ENCODE measurements at regions not wholly inside any gene's neighbourhood (a gene's known extent, or its start where the extent isn't known, plus 50 kb on each side); places are given as distances from the start of the nearest gene placed in this dataset.

DNA sequence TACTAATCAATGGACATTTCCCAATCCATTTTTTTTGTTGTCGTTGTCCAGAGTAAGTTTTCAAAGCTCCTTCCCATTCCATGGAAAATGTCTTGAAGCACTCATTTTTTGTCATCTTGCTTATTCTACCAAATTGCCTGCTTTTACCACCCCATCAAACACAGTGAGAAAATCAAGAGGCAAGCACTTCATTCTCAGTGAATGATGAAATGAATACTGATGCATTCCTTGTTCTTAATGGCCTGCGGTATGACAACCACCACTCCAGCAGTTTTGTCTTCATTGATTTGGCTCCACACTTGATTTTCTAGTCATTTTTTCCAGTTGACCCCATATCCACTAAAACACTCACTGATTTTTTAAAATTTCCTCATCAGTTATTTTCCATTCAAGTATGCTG, 193.5 kb upstream of the ANKH start:
- TF ChIP-seq ZNF24 (IDR thresholded peaks at IDR 0.05) (no peak), HCFC1 (IDR thresholded peaks at IDR 0.05; ENCODE audit: low read length) (no peak), YY1 (IDR thresholded peaks at IDR 0.05; ENCODE audit: low read depth, low read length) (no peak), ETV6 (conservative IDR thresholded peaks at IDR 0.05 in 1 of 2, IDR thresholded peaks at IDR 0.05 in 1 of 2; ENCODE audit: borderline replicate concordance in 1 of 2, low read depth in 1 of 2) (no peak), HDAC6 (IDR thresholded peaks at IDR 0.05; ENCODE audit: unreplicated experiment) (no peak), BRCA1 (IDR thresholded peaks at IDR 0.05; ENCODE audit: low read depth, low read length) (no peak), CBX3 (IDR thresholded peaks at IDR 0.05; ENCODE audit: borderline replicate concordance, low read depth) (no peak), CREM (IDR thresholded peaks at IDR 0.05; ENCODE audit: low read depth) (no peak), SP1 (IDR thresholded peaks at IDR 0.05; ENCODE audit: low read depth, low read length) (no peak)
- TF ChIP-seq, protein P1, sequence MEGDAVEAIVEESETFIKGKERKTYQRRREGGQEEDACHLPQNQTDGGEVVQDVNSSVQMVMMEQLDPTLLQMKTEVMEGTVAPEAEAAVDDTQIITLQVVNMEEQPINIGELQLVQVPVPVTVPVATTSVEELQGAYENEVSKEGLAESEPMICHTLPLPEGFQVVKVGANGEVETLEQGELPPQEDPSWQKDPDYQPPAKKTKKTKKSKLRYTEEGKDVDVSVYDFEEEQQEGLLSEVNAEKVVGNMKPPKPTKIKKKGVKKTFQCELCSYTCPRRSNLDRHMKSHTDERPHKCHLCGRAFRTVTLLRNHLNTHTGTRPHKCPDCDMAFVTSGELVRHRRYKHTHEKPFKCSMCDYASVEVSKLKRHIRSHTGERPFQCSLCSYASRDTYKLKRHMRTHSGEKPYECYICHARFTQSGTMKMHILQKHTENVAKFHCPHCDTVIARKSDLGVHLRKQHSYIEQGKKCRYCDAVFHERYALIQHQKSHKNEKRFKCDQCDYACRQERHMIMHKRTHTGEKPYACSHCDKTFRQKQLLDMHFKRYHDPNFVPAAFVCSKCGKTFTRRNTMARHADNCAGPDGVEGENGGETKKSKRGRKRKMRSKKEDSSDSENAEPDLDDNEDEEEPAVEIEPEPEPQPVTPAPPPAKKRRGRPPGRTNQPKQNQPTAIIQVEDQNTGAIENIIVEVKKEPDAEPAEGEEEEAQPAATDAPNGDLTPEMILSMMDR (IDR thresholded peaks at IDR 0.05 in 2 of 3, conservative IDR thresholded peaks at IDR 0.05 in 1 of 3; ENCODE audit: control insufficient read depth in 2 of 3, extremely low read depth in 1 of 3, insufficient read depth in 1 of 3, low read depth in 3 of 3, low read length in 3 of 3) = no peak
- TF ChIP-seq, protein P2, sequence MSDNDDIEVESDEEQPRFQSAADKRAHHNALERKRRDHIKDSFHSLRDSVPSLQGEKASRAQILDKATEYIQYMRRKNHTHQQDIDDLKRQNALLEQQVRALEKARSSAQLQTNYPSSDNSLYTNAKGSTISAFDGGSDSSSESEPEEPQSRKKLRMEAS (IDR thresholded peaks at IDR 0.05; ENCODE audit: low read depth, low read length) = no peak
